SKM-1 treated with dmso at 0.1 percent for 144 hours (cell line): ENCODE measurements at regions not wholly inside any gene's neighbourhood (a gene's known extent, or its start where the extent isn't known, plus 50 kb on each side); places are given as distances from the start of the nearest gene placed in this dataset.
A peak's percentile ranks its signal among the peaks of the same experiment; 100 is the strongest.
"Not testable (repeated sequence)": the region's sequence is repeated elsewhere in the genome, so short reads cannot be mapped to it uniquely, and the experiment has no call there.

Experiments
- DNase-seq: peaks from one replicate; lab custom pipeline; 2025; ENCODE audit not compliant: unreplicated experiment; lab: John Stamatoyannopoulos, UW

DNA sequence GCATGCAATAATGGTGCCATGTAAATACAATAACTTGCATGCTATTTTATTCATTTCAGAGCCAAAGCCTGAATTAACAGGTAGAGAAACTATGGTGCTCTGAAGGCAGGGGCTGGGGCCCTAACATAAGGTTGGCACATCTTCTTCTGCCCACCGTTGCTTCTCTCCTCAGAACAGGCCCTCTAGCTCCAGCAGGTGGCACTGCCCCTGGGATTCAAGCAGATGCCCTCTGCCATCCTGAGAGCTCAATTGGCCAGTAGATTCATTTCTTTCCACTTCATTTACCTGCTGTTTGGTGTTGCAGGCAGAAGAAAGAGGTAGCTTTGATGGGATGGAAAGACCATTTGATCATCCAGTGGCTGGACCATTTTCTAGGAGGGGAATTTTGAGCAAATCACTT, 130.5 kb downstream of the FOXB1 start:
- DNase-seq: no peak

DNA sequence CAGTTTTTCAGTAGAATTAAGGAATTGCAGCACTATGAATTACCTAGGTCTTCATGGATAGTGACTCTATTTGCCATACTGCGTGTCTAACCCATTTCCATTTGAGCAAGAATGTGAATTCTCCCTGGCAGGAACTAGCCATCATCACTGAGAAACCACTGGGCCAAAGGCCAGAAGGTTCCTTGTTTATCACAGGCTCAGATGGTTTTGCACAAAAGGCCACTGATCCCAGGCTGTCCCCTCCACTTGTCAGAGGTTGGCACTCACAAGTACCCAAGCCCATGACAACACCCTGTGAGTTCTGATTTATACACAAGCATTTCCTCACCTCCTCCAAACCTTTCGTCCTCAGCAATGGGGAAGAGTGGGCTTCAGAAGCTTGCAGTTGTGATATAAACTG, 131.8 kb downstream of the FOXB1 start:
- DNase-seq: no peak

DNA sequence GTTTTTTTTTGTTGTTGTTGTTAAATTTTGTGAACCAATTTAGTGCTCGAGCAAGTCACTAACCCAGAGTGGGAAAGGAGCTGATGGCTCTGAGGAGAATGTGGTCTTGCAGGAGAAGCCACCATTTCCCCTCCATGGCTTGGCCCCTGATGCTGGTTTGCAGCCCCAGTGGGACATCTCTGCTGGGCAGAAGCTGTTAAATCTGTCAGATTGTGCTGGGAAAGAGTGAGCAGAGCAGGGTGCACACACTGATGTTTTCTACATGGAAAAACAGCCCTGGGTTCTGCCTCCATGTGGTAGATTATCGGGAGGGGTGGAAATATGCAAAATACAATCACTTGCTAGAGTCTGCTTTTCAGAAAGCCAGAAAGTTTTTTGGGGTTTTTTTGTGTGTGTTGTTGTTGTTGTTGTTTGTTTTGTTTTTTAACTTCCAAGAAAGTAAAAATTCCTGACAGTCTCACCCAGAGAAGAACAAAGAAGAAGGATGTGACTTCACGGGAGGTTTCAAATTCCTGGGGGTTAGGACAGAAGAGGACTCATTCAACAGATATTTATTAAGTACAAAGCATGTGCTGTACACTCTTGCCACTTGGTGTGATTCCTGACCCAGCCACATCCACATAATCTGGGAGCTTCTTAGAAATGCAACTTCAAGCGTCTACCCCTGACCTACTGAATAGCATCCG, 133.7 kb downstream of the FOXB1 start:
- DNase-seq: no peak

DNA sequence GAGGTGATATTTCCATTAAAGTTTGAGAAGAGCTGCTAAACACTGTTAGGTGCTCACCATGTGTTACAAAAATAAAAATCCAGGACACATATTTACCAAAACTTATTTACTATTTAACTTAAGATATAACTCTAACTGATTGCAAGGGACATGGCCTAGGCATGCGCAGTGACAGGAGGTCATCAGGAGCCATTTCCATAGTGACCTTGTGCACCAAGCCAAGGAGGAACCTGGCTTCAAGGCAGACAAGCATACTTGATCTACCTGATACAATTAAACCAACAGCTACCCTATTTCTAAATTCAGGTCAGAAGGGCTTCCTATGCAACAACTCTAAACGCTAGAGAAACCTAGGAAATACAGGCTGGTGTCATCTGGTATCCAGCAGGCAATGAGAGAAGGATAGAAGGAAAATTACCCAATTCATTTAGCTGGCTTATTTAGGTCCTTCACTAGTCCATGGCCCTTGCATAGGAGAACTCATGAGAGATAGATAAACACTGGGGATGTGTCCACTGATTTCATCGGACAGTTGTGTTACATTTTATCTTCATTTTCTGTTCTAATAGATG, 134.4 kb downstream of the FOXB1 start:
- DNase-seq: no peak

DNA sequence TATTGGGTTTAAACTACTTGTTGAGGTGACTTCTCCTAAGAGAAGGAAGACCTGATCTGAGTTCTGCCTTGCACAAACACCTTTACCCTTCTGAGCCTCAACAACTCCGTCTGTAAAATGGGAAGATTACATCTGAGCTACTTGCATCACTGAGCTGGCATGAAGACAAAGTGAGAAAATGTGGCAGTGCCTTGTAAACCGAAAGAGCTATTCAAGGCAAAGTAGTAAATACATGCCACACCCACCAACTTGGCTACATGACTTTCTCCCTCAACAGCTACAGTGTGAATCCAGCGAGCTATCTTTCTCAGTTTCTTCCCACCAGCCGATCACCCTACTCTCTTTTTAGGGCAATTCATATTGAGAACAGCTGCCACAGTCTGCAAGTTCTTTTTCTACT, 148.3 kb downstream of the FOXB1 start:
- DNase-seq: no peak

DNA sequence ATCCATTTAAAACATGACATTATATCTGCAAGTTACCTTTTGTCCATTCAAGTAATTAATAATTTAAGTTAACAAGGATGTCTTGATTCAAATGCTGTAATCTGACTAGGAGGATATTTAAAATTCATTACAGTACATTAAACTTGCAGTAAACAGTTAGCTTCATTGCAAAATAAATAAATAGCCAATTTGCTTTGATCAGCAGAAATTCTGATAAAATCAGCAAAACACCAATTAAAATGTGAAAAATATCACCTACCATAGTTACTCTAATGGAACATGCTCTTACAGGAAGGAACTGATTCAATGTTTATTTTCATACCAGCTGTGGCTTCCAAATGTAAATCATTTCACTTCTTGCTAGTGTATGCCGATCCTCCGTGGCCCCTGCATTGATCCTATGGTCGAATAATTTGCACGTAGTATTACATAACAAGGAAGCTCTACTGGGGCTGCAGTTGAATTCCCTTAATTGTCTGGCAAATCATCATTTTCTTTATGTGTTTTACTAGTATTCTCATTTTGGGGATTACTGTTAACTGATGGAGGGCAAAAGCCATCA, 150.7 kb downstream of the FOXB1 start:
- no peak for DNase-seq

DNA sequence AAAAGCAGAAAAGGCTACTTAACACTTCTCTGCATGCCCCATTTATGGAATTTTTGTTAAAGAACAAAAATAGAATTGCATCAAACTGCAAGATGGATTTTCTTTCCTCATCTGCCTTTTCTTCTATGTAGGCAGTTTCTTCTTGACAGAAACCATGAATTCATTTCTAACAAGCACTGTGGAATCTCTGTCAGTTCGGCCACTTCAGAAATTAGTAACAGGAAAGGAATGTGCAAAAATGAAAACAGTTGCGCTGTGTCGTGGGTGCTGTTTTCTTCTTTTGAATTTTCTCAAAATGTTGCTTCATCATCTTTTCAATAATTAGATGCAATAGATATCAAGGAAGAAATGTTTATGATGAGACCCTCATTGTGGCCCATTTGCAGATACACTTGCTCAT, 151.6 kb downstream of the FOXB1 start:
- no peak for DNase-seq

DNA sequence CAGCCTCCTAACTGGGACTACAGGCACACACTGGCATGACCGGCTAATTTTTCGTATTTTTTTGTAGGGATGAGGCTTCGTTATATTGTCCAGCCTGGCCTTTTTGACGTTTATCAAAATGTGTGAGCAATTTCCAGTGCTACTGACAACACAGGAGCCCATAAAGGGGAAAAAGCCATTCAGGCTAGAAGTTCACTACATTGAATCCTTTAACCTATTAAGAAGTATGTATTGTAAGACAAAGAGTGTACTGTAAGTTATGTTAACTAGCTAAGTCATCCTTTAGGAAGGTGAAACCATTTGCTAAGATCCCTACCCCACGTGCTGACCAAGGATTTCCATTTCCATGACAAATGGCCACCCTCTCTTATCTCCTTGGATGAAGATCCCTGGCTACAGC, 156.8 kb downstream of the FOXB1 start:
- DNase-seq: no peak

DNA sequence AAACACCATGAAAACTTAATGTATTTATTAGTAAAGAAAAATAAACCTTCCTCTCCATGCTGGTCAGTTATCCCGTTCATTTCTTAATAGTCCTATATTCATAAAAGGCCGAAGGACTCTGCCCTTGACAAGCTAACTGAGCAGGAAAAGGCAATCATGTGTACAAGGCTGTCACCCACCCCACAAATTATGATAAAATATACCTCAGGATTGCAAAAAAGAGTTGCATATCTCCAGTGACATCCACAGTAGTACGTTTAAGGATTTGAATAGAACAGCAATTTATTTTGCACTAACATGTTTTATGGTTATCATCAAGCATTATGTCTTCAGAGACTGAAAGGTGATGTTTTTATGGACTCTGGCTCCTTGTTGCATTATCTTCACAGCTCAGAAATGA, 157.6 kb downstream of the FOXB1 start:
- DNase-seq: no peak

DNA sequence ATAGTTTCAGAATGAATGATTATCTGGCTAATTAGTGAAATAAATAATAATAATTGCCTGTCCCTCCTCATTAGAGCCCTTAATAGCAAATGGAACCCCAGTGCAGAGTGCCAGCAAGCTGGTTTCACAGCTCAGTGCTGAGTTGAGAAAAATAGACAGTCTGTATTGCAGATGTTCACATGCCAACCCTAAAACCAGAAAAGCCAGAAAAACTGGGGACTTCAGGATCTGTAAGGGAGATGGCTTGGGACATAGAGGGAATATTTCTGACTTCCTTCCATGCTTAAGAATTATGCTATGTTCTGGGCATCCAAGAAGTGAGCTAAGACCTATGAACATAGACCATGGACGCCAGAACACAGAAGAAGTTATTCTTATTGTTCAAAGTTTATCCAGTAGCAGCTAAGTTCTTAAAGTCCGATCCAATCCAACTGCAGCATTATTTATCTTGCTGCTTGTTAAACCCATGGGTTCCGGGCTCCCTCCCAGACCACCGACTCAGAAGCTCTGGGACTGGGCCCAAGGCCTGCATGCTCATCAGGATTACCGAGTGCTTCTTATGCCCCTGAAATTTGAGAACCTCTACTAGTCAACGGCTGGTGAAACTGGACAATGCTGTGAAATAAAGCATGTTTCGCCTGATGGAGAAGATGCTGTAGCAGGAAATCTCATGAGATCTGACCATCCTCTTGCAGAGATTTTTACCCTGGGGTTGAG, 158.3 kb downstream of the FOXB1 start:
- no peak for DNase-seq

DNA sequence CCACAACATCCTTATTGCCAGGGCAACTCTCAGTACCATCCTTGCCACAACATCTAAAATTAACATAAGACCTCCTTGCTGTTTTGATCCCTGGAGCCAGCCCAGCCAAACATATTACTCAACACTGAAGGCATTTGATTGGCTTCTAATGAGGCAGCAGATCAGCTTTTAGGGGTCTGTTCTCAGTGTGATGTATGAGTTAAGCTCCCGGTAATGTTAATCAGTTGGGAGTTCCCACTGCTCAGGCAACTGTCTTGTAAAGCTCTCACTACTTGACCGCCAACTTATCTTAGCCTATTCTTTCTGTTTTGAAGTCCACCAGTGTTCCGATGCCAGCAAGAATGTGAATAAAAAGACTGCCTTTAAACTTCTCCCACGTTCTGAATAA, 158.9 kb downstream of the FOXB1 start:
- DNase-seq: no peak

DNA sequence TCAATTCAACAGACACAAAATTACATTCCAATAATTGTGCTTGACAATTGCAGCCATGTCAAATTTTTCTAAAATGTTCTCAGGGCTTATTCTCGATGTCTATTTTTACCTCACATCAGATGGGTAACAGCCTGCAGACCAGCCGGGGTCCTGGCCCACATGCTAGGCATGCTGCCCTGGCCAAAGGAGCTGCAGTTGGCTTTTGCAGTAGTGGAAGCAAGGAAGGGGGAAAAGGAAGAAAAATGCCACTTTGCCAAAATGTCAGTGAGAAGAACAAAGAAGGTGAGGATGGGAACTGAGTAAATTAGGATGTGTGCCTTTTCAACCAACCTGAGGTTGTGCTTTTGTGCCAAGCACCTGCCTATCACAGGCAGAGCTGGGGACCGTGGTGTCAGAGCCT, 161.0 kb downstream of the FOXB1 start:
- no peak for DNase-seq

DNA sequence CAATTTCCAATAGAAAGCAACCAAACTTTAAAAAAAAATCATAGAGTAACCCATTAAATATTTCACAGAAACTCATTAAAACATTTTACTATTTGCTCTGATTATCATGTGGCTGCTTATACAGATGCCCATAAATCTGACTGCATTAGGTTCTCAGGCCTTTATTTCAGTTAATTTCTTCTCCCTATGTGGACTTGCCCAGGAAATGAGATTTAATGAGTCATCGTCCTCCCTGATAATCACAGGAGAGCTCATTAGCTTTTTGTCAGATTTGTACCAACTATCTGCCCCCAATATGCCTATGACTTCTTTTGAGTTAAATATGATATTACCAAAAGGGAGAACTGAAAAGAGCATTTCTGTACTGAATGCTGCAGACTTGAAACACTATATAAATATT, 168.0 kb downstream of the FOXB1 start:
- DNase-seq: no peak

DNA sequence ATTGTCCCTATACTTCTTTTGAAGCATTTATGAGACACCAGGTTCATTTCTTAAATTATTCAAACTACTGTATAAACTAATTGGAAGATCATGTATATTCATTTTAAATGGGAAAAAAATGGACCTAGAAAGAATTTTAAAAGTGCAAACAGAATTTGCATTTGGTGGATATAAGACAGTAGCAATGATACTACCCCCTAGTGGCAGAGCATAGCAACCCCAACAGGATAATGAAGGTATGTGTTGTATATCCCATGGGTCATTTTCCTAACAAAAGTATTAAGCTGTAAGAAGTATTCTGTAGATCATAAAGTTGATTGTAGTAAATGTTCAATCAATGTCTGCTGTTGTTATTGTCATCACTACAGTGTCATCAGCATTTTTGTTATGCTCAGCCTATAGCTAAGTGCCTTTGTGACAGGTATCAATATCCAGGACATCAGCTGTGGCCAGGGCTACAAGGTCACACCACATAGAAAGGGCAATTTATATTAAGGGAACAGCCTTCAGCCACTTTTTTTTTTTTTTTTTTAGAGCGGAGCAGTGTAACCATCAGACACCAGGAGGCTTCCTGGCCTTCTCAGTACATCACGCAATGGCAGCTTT, 175.8 kb downstream of the FOXB1 start:
- peak; percentile 19 for DNase-seq

DNA sequence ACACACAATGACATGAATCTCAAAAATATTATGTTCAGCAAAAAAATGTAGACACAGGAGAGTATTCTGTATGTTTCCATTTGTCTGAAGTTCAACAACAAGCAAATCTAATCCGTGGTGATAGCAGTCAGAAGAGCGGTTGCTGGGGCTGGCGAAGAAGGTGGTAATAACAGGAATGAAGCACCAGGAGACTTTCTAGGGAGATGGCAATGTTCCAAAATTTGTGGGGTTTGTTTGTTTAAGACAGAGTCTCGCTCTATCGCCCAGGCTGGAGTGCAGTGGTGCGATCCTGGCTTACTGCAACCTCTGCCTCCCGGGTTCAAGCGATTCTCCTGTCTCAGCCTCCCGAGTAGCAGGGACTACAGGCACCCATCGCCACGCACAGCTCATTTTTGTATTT, 177.8 kb downstream of the FOXB1 start:
- not testable (repeated sequence) for DNase-seq

DNA sequence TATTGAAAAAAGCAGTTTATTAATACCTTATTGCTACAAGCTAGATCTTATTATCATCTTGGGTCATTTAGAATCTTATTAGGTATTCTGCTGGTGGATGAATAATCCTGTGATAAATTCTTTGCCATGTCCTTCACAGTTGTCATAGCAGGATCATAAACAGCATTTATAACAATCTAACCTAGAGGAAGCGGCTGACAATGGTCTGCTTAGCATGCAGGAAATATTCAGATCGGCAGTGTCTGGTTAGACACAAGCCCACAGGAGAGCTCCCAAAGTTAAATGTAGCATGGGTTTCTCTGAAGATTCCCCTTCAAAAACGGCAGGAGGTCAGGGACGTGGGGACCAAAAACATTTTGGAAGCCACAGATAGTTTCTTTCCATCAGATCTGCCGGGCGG, 179.3 kb downstream of the FOXB1 start:
- DNase-seq: no peak

DNA sequence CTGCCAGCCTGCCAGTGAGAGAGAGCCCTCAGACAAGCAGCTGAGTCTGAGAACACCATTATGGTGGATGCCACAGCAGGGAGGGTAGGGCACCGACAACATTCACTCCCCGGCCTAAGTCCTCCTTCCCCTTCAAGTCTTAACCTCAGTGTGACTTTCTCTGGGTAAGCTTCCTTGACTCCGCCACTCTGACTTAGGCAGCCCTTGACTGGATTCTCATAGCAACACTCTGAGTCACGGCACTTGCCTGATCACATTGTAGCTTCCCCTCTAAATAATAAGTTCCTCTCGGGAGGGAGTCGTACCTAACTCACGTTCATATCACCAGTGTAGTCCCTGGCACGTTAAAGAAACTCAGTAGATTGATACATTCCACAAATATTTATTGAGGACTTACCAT, 180.5 kb downstream of the FOXB1 start:
- no peak for DNase-seq

DNA sequence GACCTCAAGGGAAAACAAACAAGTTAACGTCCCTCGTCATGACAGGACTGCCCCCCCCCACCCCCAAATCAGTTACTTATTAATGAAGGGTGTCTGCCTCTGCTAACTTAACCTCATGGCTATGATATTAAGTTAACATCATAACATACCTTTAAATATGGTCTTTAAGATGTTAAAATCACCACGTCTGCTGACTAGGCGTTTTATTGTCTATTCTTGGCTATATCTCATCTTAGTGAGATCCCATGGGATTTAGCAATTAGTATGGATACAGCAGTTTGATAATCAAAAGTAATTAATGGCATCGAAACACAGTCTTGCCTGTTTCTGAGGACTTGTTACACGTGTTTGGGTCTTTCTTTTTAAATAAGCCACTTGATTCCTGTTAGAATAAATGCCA, 186.9 kb downstream of the FOXB1 start:
- no peak for DNase-seq

DNA sequence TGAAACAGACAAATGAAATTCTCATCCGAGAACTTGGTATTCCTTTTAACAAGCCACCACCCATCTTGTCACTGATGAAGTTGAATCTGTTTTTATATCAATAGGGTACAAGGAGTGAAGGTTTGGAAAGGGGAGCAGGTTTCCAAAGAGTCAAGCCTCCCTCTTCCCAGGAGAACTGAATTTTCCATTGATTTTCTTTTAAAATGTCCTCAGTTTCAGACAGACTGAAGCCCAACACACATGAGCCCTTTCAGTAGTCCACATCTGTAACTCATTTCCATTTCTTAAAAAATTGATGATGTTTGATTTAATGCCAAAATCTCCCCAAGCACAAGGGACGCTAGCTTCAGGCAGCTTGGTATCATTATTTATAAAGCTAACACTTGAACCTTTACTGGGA, 187.7 kb downstream of the FOXB1 start:
- no peak for DNase-seq

DNA sequence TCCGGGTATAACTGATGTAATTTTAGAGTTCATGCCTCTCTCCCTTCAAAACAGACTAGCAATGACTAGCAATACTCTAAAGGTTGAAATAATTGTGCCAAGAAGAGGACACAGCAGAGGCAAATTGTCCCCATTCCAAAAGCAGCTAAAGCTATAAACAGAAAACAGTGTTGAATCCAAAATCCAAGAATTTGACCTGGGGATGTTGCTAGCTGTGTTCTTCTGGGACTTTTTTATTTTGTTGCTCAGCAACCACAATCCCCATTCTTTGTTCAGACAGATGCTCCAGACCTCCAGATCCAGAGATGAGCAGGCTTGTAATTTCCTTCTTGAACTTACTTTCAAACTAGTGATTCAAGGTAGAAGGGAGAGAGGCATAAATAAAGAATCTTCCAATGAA, 191.5 kb downstream of the FOXB1 start:
- DNase-seq: no peak

DNA sequence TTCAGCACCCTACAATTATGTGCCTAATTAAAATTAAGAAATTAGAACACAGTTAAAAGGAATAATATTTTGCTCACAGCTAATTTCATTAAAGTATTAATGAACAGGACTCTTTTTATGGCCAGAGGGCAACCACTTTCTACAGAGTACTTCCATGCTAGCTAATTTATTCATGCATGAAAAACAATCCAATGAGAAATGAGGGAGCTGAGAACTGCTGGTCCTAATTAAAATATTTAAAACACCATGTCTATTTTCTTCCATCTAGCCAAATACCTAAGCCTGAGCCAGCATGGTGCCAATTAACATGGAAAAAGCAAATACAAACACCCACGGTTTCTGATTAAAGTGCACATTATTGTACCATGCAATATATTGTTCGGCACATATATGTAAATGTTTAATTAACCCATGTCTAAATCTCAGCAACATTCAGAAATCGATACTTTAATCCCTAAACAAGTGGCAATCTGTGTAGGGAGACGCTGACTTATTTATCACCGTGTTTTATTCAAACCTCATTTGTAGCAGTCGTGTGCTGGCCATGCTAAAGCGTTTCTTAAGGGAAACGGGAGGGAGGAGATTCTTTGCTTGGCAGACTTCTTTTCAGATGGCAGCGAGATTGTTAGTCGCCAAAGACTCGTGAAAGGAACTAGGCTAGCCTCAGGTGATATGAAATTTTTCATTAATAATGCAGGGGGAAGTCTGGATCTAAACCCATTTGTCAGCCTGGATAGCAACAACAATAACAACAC, 193.5 kb downstream of the ANXA2 start:
- DNase-seq: no peak
